ENCODE measurements at regions not wholly inside any gene's neighbourhood (a gene's known extent, or its start where the extent isn't known, plus 50 kb on each side); places are given as distances from the start of the nearest gene placed in this dataset.

- H3K4me3 Mint-ChIP-seq = no peak overlapping the region
- no peaks in the 10 kb centered on the region for H3K27me3 Mint-ChIP-seq (ENCODE audit: low read depth)
- H3K4me1 Mint-ChIP-seq (ENCODE audit: low read depth) = no peaks in the 10 kb centered on the region
- peaks cover 38% of the 10 kb centered on the region for H3K9me3 Mint-ChIP-seq
- H3K36me3 Mint-ChIP-seq (ENCODE audit: insufficient read depth) = peaks cover 6% of the 10 kb centered on the region
- ATAC-seq (no peak), DNase-seq (no peak)
Observed at GRCh38 chr4:13233755-13234154, 250.4 kb downstream of the RAB28 start.

DNA sequence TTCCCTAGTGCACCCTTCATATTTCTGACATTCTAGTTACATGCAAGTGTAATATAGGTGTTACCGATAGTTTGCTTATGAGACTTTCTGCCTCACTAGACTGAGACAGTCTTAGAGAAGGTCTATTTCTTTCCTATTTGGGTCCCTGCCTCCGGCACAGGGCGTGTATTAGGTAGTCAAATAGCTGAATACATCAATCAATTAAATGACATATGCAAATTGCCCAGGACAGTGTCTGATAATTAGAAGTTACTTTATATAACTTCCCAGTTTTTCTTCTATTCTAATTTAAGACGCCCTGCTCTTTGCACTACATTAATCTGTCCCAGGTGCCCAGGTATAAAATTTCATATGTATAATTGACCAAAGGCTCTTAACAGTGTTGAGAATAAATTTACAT lies 264.2 kb downstream of the RAB28 start:
- Mint-ChIP-seq H3K27me3 (ENCODE audit: low read depth) (no peaks in the 10 kb centered on the region), H3K4me1 (ENCODE audit: low read depth) (no peaks in the 10 kb centered on the region), H3K9me3 (peaks cover 9% of the 10 kb centered on the region), H3K4me3 (no peak overlapping the region), H3K36me3 (ENCODE audit: insufficient read depth) (peaks cover 4% of the 10 kb centered on the region)
- DNase-seq = no peak
- no peak for ATAC-seq

DNA sequence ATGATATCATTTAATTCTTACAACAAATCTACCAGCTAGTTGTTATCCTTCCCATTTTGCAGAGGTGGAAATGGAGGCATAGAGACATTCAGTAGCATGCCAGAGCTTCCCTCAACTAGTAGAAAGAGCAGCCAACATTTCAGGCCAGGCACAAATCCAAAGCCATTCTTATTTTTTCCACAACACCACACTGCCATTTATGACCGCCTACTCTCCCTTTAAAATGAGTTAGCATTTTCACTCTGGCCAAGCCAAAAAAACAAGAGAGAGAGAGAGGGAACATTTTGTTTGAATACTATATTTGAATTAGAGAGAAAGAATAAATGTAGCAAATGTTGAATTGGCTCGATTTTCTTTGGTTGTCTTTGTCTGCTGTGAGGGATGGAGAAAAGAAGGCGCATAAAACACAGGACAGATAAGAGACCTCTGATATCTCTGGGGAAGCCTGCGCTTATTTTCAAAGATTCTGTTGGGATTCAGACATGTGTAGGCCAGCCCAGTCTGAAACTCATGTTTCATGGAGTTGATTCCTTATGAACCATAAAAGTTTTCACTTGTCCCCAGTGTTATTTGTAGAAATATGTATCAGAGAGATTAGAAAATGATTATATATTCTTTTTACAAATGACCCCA lies 265.7 kb downstream of the RAB28 start:
- Mint-ChIP-seq H3K4me3 (no peak overlapping the region), H3K4me1 (ENCODE audit: low read depth) (no peaks in the 10 kb centered on the region), H3K27me3 (ENCODE audit: low read depth) (no peaks in the 10 kb centered on the region), H3K36me3 (ENCODE audit: insufficient read depth) (peaks cover 4% of the 10 kb centered on the region), H3K9me3 (peaks cover 9% of the 10 kb centered on the region)
- no peak for DNase-seq
- no peak for ATAC-seq

GRCh38 chr4:13215560-13215959 lies 268.6 kb downstream of the RAB28 start:
- DNase-seq (no peak), ATAC-seq (no peak)
- Mint-ChIP-seq H3K36me3 (ENCODE audit: insufficient read depth) (peaks cover 4% of the 10 kb centered on the region), H3K4me3 (no peak overlapping the region), H3K27me3 (ENCODE audit: low read depth) (no peaks in the 10 kb centered on the region), H3K9me3 (peaks cover 9% of the 10 kb centered on the region), H3K4me1 (ENCODE audit: low read depth) (no peaks in the 10 kb centered on the region)

DNA sequence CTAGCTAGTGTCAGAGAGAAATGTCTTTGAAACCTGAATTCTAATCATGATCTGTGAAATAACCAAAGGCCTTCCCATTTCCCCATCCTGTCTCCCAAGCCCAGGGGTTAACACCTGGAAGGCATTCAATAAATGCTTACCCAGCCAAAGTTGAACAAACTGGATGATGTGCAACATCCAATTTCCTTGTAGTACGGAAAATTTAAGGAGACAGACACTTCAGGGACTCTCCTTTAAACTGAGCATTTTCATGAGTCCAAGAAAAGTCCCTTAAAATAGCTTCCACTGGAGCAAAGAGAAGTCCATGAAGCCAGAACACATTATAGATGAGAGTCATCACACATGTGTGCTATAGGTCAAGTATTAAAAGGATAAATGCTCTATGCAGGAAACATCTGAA lies 271.2 kb downstream of the RAB28 start:
- H3K4me1 Mint-ChIP-seq (ENCODE audit: low read depth) = no peaks in the 10 kb centered on the region

DNA sequence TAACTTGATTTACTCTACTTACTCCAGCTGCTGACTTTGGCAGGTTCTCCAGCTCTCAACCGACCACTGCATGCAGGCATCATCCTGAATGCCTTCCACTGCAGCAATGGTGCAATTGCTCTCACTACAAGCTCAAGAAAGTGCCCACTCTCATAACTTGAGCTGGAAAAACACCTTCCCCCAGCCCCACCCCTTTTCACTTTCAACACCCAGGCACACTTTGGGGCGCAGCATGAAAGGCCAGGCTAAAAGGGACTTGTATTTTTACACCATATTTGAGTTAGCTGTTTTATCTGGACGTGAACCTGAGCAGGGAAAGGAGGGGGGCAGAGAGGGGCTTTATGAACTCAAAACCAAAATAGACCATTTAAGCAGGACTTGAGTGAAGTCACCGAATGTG lies 274.5 kb downstream of the RAB28 start:
- DNase-seq (no peak), ATAC-seq (no peak)
- H3K4me1 Mint-ChIP-seq (ENCODE audit: low read depth) = no peaks in the 10 kb centered on the region
- no peak overlapping the region for H3K4me3 Mint-ChIP-seq
- H3K36me3 Mint-ChIP-seq (ENCODE audit: insufficient read depth) = no peaks in the 10 kb centered on the region
- no peaks in the 10 kb centered on the region for H3K27me3 Mint-ChIP-seq (ENCODE audit: low read depth)
- no peaks in the 10 kb centered on the region for H3K9me3 Mint-ChIP-seq

More for the DNA sequence above, 271.2 kb downstream of the RAB28 start:
- Mint-ChIP-seq H3K36me3 (ENCODE audit: insufficient read depth) (peaks cover 4% of the 10 kb centered on the region), H3K4me3 (no peak overlapping the region), H3K27me3 (ENCODE audit: low read depth) (no peaks in the 10 kb centered on the region), H3K9me3 (peaks cover 9% of the 10 kb centered on the region)
- DNase-seq = no peak
- no peak for ATAC-seq

- ATAC-seq = no peak
- no peaks in the 10 kb centered on the region for H3K4me1 Mint-ChIP-seq (ENCODE audit: low read depth)
- no peaks in the 10 kb centered on the region for H3K36me3 Mint-ChIP-seq (ENCODE audit: insufficient read depth)
Observed at GRCh38 chr4:13208558-13209193, 275.5 kb downstream of the RAB28 start.

GRCh38 chr4:13207226-13207625 lies 276.9 kb downstream of the RAB28 start:
- Mint-ChIP-seq H3K4me1 (ENCODE audit: low read depth) (no peaks in the 10 kb centered on the region), H3K36me3 (ENCODE audit: insufficient read depth) (no peaks in the 10 kb centered on the region)

More at GRCh38 chr4:13208558-13209193, 275.5 kb downstream of the RAB28 start:
- Mint-ChIP-seq H3K9me3 (no peaks in the 10 kb centered on the region), H3K4me3 (no peak overlapping the region), H3K27me3 (ENCODE audit: low read depth) (no peaks in the 10 kb centered on the region)
- DNase-seq = no peak

DNA sequence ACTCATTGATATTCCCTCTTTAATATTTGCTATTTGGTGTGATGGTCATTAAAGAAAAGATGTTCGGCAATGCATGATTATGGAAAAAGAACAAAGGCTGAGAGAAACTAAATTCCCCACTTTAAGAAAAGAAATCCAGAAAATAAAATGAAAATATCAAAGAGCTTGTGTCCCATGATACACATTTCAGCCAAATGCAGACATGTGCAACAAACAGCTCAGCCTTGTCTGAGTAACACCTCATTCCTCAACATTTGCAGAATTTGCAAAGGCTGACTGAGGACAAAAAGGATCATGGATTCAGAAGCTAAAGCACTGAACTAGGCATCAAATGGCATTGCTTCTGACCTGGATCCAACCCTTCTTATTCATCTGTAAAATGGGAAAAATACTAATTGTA lies 281.0 kb downstream of the RAB28 start:
- Mint-ChIP-seq H3K36me3 (ENCODE audit: insufficient read depth) (no peaks in the 10 kb centered on the region), H3K9me3 (no peaks in the 10 kb centered on the region)
- ATAC-seq = no peak

More at GRCh38 chr4:13207226-13207625, 276.9 kb downstream of the RAB28 start:
- no peak for DNase-seq
- no peaks in the 10 kb centered on the region for H3K27me3 Mint-ChIP-seq (ENCODE audit: low read depth)
- no peak overlapping the region for H3K4me3 Mint-ChIP-seq
- ATAC-seq = no peak
- no peaks in the 10 kb centered on the region for H3K9me3 Mint-ChIP-seq

DNA sequence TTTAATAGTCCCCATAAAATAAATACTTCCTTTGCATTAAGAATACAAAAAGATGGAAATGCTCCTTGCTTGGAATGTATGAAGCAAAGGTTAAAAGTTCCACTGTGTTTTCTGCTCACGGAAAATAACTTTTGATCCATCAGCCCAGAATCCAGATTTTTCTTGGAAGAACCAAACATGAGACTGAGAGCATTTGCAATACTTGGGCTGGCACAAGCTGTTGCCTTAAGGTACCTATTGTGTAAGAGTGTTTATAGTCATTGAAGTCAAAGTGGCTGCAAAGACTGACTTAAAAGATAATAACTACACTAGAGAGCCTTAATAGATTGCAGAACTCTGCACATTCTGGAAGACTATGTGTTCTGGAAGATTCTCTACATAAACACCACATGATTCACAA lies 281.4 kb downstream of the RAB28 start:
- Mint-ChIP-seq H3K9me3 (no peaks in the 10 kb centered on the region), H3K4me1 (ENCODE audit: low read depth) (no peaks in the 10 kb centered on the region)
- no peak for DNase-seq

More for the DNA sequence above, 281.0 kb downstream of the RAB28 start:
- no peak overlapping the region for H3K4me3 Mint-ChIP-seq
- no peaks in the 10 kb centered on the region for H3K4me1 Mint-ChIP-seq (ENCODE audit: low read depth)
- H3K27me3 Mint-ChIP-seq (ENCODE audit: low read depth) = no peaks in the 10 kb centered on the region
- DNase-seq = no peak

GRCh38 chr4:13201241-13201640 lies 282.9 kb downstream of the RAB28 start:
- Mint-ChIP-seq H3K4me3 (no peak overlapping the region), H3K36me3 (ENCODE audit: insufficient read depth) (no peaks in the 10 kb centered on the region), H3K4me1 (ENCODE audit: low read depth) (no peaks in the 10 kb centered on the region), H3K9me3 (no peaks in the 10 kb centered on the region), H3K27me3 (ENCODE audit: low read depth) (no peaks in the 10 kb centered on the region)
- DNase-seq (no peak), ATAC-seq (no peak)

More for the DNA sequence above, 281.4 kb downstream of the RAB28 start:
- no peaks in the 10 kb centered on the region for H3K27me3 Mint-ChIP-seq (ENCODE audit: low read depth)
- no peaks in the 10 kb centered on the region for H3K36me3 Mint-ChIP-seq (ENCODE audit: insufficient read depth)
- H3K4me3 Mint-ChIP-seq = no peak overlapping the region
- no peak for ATAC-seq

GRCh38 chr4:13196721-13197120 lies 287.4 kb downstream of the RAB28 start:
- no peak overlapping the region for H3K4me3 Mint-ChIP-seq
- ATAC-seq = no peak

DNA sequence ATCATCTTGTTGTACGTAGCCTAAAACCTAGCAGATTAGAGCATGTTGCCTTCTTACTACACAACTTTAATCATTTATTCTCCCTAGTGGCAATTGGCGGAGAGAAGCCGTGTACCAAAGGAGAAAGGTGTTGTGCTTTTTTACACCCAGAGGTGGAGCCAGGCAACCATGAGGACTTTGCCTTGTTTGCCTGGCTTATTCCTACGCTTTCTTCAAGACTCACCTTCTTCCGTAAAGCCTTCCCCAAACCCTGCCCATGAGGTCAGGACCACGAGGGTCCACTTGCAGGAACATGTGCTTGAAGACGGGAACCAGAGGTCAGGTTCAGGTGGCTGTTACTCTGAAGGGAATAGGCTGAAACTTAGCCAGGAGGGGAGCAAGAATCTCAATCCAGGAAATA lies 290.5 kb downstream of the RAB28 start:
- DNase-seq = no peak
- Mint-ChIP-seq H3K36me3 (ENCODE audit: insufficient read depth) (peaks cover 2% of the 10 kb centered on the region), H3K27me3 (ENCODE audit: low read depth) (no peaks in the 10 kb centered on the region), H3K4me1 (ENCODE audit: low read depth) (no peaks in the 10 kb centered on the region), H3K9me3 (peaks cover 8% of the 10 kb centered on the region), H3K4me3 (no peak overlapping the region)
- no peak for ATAC-seq

More at GRCh38 chr4:13196721-13197120, 287.4 kb downstream of the RAB28 start:
- Mint-ChIP-seq H3K36me3 (ENCODE audit: insufficient read depth) (peaks cover 2% of the 10 kb centered on the region), H3K4me1 (ENCODE audit: low read depth) (no peaks in the 10 kb centered on the region), H3K9me3 (peaks cover 8% of the 10 kb centered on the region), H3K27me3 (ENCODE audit: low read depth) (no peaks in the 10 kb centered on the region)
- DNase-seq = no peak

- ATAC-seq = no peak
- H3K4me3 Mint-ChIP-seq = no peak overlapping the region
Observed at GRCh38 chr4:13190093-13190721, 293.9 kb downstream of the RAB28 start.

GRCh38 chr4:13184199-13184598 lies 299.9 kb downstream of the RAB28 start:
- no peaks in the 10 kb centered on the region for H3K27me3 Mint-ChIP-seq (ENCODE audit: low read depth)
- peaks cover 2% of the 10 kb centered on the region for H3K9me3 Mint-ChIP-seq
- no peak for DNase-seq
- H3K4me1 Mint-ChIP-seq (ENCODE audit: low read depth) = no peaks in the 10 kb centered on the region
- H3K4me3 Mint-ChIP-seq = no peak overlapping the region
- no peak for ATAC-seq
- no peaks in the 10 kb centered on the region for H3K36me3 Mint-ChIP-seq (ENCODE audit: insufficient read depth)

More at GRCh38 chr4:13190093-13190721, 293.9 kb downstream of the RAB28 start:
- no peaks in the 10 kb centered on the region for H3K4me1 Mint-ChIP-seq (ENCODE audit: low read depth)
- no peaks in the 10 kb centered on the region for H3K27me3 Mint-ChIP-seq (ENCODE audit: low read depth)
- H3K9me3 Mint-ChIP-seq = peaks cover 11% of the 10 kb centered on the region
- DNase-seq = no peak
- H3K36me3 Mint-ChIP-seq (ENCODE audit: insufficient read depth) = peaks cover 2% of the 10 kb centered on the region
